ENCODE measurements at regions not wholly inside any gene's neighbourhood (a gene's known extent, or its start where the extent isn't known, plus 50 kb on each side); places are given as distances from the start of the nearest gene placed in this dataset.

DNA sequence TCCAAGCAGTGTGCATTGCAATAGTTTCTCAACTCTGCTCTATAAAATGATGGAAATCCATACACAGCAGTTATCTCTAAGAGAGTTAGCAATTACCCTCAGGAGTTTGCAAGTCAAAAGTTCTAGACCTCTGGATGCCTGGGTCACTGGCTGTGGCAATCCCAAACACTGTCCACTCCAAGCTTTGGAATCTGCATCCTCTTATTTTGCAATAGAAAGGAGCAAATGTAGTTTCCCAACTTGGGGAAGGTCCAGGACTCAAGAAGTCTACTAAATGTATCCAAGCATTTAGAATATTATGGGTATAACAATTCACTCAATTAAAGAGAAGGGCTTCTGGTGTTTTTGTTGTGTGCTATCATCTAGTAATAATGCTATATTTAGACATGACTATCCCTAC is 131.3 kb upstream of the NRP1 start:
- TF ChIP-seq, protein P1, sequence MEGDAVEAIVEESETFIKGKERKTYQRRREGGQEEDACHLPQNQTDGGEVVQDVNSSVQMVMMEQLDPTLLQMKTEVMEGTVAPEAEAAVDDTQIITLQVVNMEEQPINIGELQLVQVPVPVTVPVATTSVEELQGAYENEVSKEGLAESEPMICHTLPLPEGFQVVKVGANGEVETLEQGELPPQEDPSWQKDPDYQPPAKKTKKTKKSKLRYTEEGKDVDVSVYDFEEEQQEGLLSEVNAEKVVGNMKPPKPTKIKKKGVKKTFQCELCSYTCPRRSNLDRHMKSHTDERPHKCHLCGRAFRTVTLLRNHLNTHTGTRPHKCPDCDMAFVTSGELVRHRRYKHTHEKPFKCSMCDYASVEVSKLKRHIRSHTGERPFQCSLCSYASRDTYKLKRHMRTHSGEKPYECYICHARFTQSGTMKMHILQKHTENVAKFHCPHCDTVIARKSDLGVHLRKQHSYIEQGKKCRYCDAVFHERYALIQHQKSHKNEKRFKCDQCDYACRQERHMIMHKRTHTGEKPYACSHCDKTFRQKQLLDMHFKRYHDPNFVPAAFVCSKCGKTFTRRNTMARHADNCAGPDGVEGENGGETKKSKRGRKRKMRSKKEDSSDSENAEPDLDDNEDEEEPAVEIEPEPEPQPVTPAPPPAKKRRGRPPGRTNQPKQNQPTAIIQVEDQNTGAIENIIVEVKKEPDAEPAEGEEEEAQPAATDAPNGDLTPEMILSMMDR (IDR thresholded peaks at IDR 0.05): no peak
- no peak for TF ChIP-seq POLR2A (IDR thresholded peaks at IDR 0.05)
